Lung (tissue), 11 donors: ENCODE measurements at regions not wholly inside any gene's neighbourhood (a gene's known extent, or its start where the extent isn't known, plus 50 kb on each side); places are given as distances from the start of the nearest gene placed in this dataset.

Experiments
- ATAC-seq: fragments of 200-7000 bp; cut with Tn5 transposase; one replicate; pipeline ENCODE4 v1.9.1; 2020; ENCODE audit warnings: moderate number of reproducible peaks; ENCODE audit not compliant: insufficient read depth, low FRiP score
- DNase-seq, 3 donors: peaks; one replicate each; pipeline ENCODE4 v3.0.0-alpha.2; 2013 to 2017
- H3K27ac ChIP-seq, 2 donors: one replicate each; pipeline ENCODE4 v1.5.1; 2013; ENCODE audit warnings: mild to moderate bottlenecking in 2 of 2, moderate library complexity in 2 of 2, control low read depth in 1 of 2, inconsistent platforms in 1 of 2, low read depth in 1 of 2, low read length in 1 of 2
- H3K27me3 ChIP-seq, 3 donors: one replicate each; pipeline ENCODE4 v1.5.1; 2013; ENCODE audit warnings: low read length in 2 of 3; ENCODE audit not compliant: control insufficient read depth in 3 of 3, insufficient read depth in 3 of 3
- H3K36me3 ChIP-seq, 4 donors: one replicate each; pipeline ENCODE4 v1.5.1; 2013; ENCODE audit warnings: low read length in 4 of 4, mild to moderate bottlenecking in 1 of 4, moderate library complexity in 1 of 4; ENCODE audit not compliant: control insufficient read depth in 4 of 4, insufficient read depth in 4 of 4
- H3K4me1 ChIP-seq, 5 donors: one replicate each; pipeline ENCODE4 v1.5.1; 2013; ENCODE audit warnings: low read length in 5 of 5, mild to moderate bottlenecking in 2 of 5, moderate library complexity in 1 of 5; ENCODE audit not compliant: control insufficient read depth in 5 of 5, insufficient read depth in 5 of 5
- H3K4me3 ChIP-seq: one replicate; pipeline ENCODE4 v1.5.1; 2013; ENCODE audit warnings: mild to moderate bottlenecking, control low read depth, moderate library complexity
- H3K9ac ChIP-seq, 2 donors: one replicate each; pipeline ENCODE4 v1.5.1; 2013; ENCODE audit warnings: low read length in 2 of 2, control low read depth in 1 of 2; ENCODE audit not compliant: insufficient read depth in 1 of 2
- H3K9me3 ChIP-seq, 4 donors: one replicate each; pipeline ENCODE4 v1.5.1; 2013; ENCODE audit warnings: low read length in 3 of 4, mild to moderate bottlenecking in 1 of 4, moderate library complexity in 1 of 4; ENCODE audit not compliant: control insufficient read depth in 4 of 4, insufficient read depth in 3 of 4
- WGBS, 2 donors: extraction: QIAGEN DNeasy Blood & Tissue Kit; methylation state at CpG; one replicate each; pipeline ENCODE4 v1.1.7; 2013; 5-methylcytosine and 5-hydroxymethylcytosine counted together
- TF ChIP-seq, protein P1 (sequence below): IDR thresholded peaks from 2 replicates; pipeline ENCODE4 v1.5.1; 2012; ENCODE audit warnings: mild to moderate bottlenecking; ENCODE audit errors: control extremely low read depth, extremely low read depth
- donor health status: control.
- donor health status: control.
- donor health status: Bipolar disorder and iron deficiency.
- donor health status: healthy.
- donor health status: DM: yes; HTN: yes; CAD: no.

DNA sequence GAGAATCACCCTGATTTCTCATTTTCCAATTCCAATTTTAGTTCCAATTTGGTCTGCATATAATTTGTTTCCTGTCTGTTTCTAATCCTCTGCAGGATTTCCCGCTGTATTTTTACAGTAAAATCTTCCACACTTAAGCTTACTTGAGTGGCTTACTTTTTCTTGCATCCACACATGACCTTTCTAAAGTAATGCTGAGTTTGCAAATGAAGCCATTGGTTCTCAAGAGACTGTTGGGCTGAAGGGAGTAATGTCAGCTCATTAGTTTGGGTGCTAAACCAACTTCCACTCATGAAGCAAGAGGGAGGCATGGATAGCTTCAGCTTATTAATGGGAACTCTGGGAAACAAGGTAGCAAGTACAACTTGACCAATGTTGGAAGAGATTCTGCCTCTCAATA lies 146.4 kb downstream of the SNX10 start:
- Histone ChIP-seq H3K4me3 (no peak overlapping the region), H3K36me3 (no peaks in the 10 kb centered on the region), H3K9ac (no peak overlapping the region), H3K27me3 (no peaks in the 10 kb centered on the region), H3K9me3 (no peaks in the 10 kb centered on the region), H3K27ac (no peak overlapping the region), H3K4me1 (peaks cover 0 to 51% (median 6%) of the 10 kb centered on the region in 5 donors)
- TF ChIP-seq, protein P1, sequence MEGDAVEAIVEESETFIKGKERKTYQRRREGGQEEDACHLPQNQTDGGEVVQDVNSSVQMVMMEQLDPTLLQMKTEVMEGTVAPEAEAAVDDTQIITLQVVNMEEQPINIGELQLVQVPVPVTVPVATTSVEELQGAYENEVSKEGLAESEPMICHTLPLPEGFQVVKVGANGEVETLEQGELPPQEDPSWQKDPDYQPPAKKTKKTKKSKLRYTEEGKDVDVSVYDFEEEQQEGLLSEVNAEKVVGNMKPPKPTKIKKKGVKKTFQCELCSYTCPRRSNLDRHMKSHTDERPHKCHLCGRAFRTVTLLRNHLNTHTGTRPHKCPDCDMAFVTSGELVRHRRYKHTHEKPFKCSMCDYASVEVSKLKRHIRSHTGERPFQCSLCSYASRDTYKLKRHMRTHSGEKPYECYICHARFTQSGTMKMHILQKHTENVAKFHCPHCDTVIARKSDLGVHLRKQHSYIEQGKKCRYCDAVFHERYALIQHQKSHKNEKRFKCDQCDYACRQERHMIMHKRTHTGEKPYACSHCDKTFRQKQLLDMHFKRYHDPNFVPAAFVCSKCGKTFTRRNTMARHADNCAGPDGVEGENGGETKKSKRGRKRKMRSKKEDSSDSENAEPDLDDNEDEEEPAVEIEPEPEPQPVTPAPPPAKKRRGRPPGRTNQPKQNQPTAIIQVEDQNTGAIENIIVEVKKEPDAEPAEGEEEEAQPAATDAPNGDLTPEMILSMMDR = no peak
- DNase-seq (no peak), ATAC-seq (no peak)
- 96 to 100% methylated on average over 1 of the region's 1 CpG for WGBS, 2 donors

DNA sequence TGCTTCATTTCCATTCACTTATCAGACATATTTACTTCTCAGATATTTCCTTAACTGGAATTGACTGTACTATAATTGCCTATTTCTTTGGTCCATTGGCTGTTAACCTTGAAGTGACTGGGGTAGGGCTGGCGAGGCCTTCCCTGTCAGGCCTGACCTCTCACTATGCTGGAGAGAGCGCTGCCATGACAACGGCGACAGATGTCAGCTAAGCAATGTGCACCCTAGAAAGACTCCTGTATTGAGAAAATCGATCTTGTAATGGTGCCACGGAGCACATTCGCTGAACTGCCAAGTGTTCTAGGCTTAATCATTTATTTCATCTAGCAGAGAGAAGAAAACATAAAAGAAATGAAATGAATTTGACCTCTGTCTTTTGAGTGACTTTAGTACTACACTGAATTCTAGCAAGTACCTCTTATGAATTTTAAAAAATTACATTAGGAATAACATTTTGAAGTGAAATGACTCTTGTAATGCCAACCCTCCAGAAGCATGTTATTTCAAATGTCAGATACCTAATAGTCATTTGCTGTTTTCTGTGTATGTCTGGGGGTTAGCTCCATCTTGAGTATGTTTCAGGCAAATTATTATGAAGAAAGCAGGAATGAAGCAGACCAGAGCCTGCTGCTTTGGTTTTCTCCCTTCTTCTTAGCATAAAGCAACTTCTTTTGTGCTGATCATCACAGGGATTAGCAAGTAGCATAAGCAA lies 148.0 kb downstream of the SNX10 start:
- TF ChIP-seq, protein P1 = no peak
- no peak for ATAC-seq
- Histone ChIP-seq H3K4me1 (peaks cover 0 to 42% (median 9%) of the 10 kb centered on the region in 5 donors), H3K9me3 (no peaks in the 10 kb centered on the region), H3K4me3 (no peak overlapping the region), H3K9ac (no peak overlapping the region), H3K27ac (no peak overlapping the region), H3K27me3 (no peaks in the 10 kb centered on the region), H3K36me3 (no peaks in the 10 kb centered on the region)
- 81 to 94% methylated on average over 7 of the region's 7 CpGs for WGBS, 2 donors
- DNase-seq = peak in 2 of 3 donors; percentile 42 to 54

DNA sequence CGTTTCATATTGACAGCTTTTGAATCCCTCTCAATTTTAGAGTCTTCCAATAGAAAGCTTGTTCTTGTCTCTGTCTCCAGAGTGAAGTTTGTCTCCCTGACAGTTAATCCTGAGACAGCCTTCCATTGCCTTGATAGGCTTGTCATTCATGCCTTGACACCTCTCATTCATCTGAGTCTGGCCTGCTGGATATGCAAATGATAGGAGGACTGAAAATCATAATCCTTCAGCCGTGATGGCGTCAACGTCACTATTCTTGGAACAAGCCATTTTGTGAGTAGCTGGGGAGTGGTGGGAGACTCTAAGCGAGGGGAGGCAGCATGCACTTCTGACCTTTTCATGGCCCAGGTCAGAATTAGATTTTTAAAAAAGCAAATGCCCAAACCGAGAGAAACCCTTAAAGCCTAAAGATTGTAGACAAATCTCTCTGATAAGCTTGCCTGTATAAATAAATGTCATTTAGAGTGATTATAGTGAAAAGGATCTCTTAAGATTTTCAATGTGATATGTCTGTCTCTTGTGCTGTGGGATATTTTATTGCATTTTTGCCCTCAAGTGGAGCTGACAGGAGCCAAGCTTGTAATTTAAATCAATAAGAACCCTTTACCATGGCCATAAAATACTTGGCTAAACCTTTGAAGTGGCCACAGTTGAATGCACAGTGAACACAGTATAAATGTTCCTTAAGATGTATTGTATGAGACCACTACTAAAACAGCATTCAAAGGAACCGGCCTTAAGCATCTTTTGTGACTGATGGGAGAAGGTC lies 148.8 kb downstream of the SNX10 start:
- Histone ChIP-seq H3K36me3 (no peaks in the 10 kb centered on the region), H3K9ac (no peak overlapping the region), H3K4me3 (no peak overlapping the region), H3K27ac (peak overlapping the region in 1 of 2 donors; percentile 48), H3K27me3 (no peaks in the 10 kb centered on the region), H3K9me3 (no peaks in the 10 kb centered on the region), H3K4me1 (peaks cover 0 to 42% (median 11%) of the 10 kb centered on the region in 5 donors)
- ATAC-seq = no peak
- 77 to 89% methylated on average over 7 of the region's 7 CpGs for WGBS, 2 donors
- peak in 1 of 3 donors; percentile 14 for DNase-seq
- TF ChIP-seq, protein P1 = no peak
